MCF 10A (cell line): ENCODE measurements at regions not wholly inside any gene's neighbourhood (a gene's known extent, or its start where the extent isn't known, plus 50 kb on each side); places are given as distances from the start of the nearest gene placed in this dataset.

ENCODE experiments used
- BruUV-seq: library from RNA; stranded (reverse); fragments of 400-500 nt; replicated peaks from 2 replicates; lab custom pipeline; 2021; lab: Mats Ljungman, UMichigan
- CTCF ChIA-PET: fragments of 300-600 bp; sonication (Branson Sonifier 250); formaldehyde crosslinking; extraction: SDS; loops from one replicate; lab custom pipeline; 2021; ENCODE audit warnings: antibody characterized with exemption, inconsistent platforms; lab: Yijun Ruan, JAX
- POLR2A ChIA-PET: fragments of 300-600, 350-650 bp; sonication (Branson Sonifier 250); formaldehyde crosslinking; extraction: SDS; loops from one replicate; lab custom pipeline; 2020; ENCODE audit warnings: antibody characterized with exemption, inconsistent platforms; lab: Yijun Ruan, JAX
- DNase-seq: peaks from one replicate; pipeline ENCODE4 v3.0.0-alpha.2; 2018; ENCODE audit not compliant: unreplicated experiment
- H3K27ac Mint-ChIP-seq: one replicate; pipeline ENCODE4 v1.8.0; 2022; ENCODE audit warnings: mild to moderate bottlenecking, low read depth, mixed read lengths; ENCODE audit not compliant: unreplicated experiment
- H3K27me3 Mint-ChIP-seq: one replicate; pipeline ENCODE4 v1.8.0; 2022; ENCODE audit warnings: mixed read lengths; ENCODE audit not compliant: insufficient read depth, unreplicated experiment
- H3K36me3 Mint-ChIP-seq: one replicate; pipeline ENCODE4 v1.8.0; 2022; ENCODE audit warnings: mild to moderate bottlenecking, moderate library complexity, mixed read lengths; ENCODE audit not compliant: insufficient read depth, unreplicated experiment
- H3K4me1 Mint-ChIP-seq: one replicate; pipeline ENCODE4 v1.8.0; 2022; ENCODE audit warnings: mixed read lengths; ENCODE audit not compliant: insufficient read depth, unreplicated experiment
- H3K4me3 Mint-ChIP-seq: one replicate; pipeline ENCODE4 v1.8.0; 2022; ENCODE audit warnings: mild to moderate bottlenecking, moderate library complexity, mixed read lengths; ENCODE audit not compliant: unreplicated experiment
- H3K9me3 Mint-ChIP-seq: one replicate; pipeline ENCODE4 v1.8.0; 2022; ENCODE audit warnings: mixed read lengths; ENCODE audit not compliant: unreplicated experiment
- CTCF ChIP-seq: fragments of 200-600 bp; IDR thresholded peaks from one replicate; pipeline ENCODE4 v1.8.0; 2022; ENCODE audit warnings: antibody characterized with exemption, mild to moderate bottlenecking; ENCODE audit not compliant: unreplicated experiment
- intact Hi-C: fragments of 100-400 bp; cut with micrococcal nuclease; formaldehyde crosslinking; loops from 2 replicates; pipeline ENCODE4 v1.14.1; 2022

- peak overlapping the region; percentile 98 for H3K27ac Mint-ChIP-seq
- peak; percentile 93 for DNase-seq
- intact Hi-C loops: no loop called here
- H3K27me3 Mint-ChIP-seq: no peaks in the 10 kb centered on the region
- CTCF ChIA-PET: interaction anchor here (0.5 to 1.5 kb wide), 10 partner anchors 10 to 588 kb away, joined by 3 to 8 read pairs (median 3); no protein-coding TSS in a partner anchor
- no peaks in the 10 kb centered on the region for H3K9me3 Mint-ChIP-seq
- H3K36me3 Mint-ChIP-seq: no peaks in the 10 kb centered on the region
- BruUV-seq: TSS peak; percentile 71
- POLR2A ChIA-PET: interaction anchor here (0.5 to 4.0 kb wide), 54 partner anchors 9 to 377 kb away, joined by 3 to 55 read pairs (median 5); partner anchors contain the start of gene PARK7
- H3K4me3 Mint-ChIP-seq: peak overlapping the region; percentile 59
- peaks cover 38% of the 10 kb centered on the region for H3K4me1 Mint-ChIP-seq
- TF ChIP-seq CTCF: no peak
Measured at GRCh38 chr1:8259498-8260290, 58.2 kb upstream of the SLC45A1 start.

- Mint-ChIP-seq H3K4me3 (peak overlapping the region; percentile 55), H3K27ac (peak overlapping the region; percentile 93)
- peak; percentile 91 for DNase-seq
Measured at GRCh38 chr1:8257621-8258020, 60.3 kb upstream of the SLC45A1 start.

GRCh38 chr1:8256321-8256720, 61.6 kb upstream of the SLC45A1 start:
- H3K27me3 Mint-ChIP-seq: no peaks in the 10 kb centered on the region
- ChIA-PET CTCF (interaction anchor here (0.6 kb wide), 1 partner anchor 18 kb away, joined by 3 read pairs; no protein-coding TSS in a partner anchor), POLR2A (no interaction called here)
- no peaks in the 10 kb centered on the region for H3K36me3 Mint-ChIP-seq
- intact Hi-C loops: no loop called here
- H3K27ac Mint-ChIP-seq: no peak overlapping the region
- H3K4me3 Mint-ChIP-seq: peak overlapping the region; percentile 47
- H3K4me1 Mint-ChIP-seq: peaks cover 32% of the 10 kb centered on the region
- no peaks in the 10 kb centered on the region for H3K9me3 Mint-ChIP-seq
- no peak for TF ChIP-seq CTCF
- no TSS peak for BruUV-seq
- DNase-seq: no peak

More at GRCh38 chr1:8257621-8258020, 60.3 kb upstream of the SLC45A1 start:
- H3K27me3 Mint-ChIP-seq: no peaks in the 10 kb centered on the region
- no peak for TF ChIP-seq CTCF
- no peaks in the 10 kb centered on the region for H3K36me3 Mint-ChIP-seq
- ChIA-PET CTCF (interaction anchor here (0.6 to 1.2 kb wide), 5 partner anchors 9 to 242 kb away, joined by 3 to 4 read pairs (median 3); no protein-coding TSS in a partner anchor), POLR2A (interaction anchor here (1.3 to 4.0 kb wide), 5 partner anchors 9 to 240 kb away, joined by 3 to 55 read pairs (median 10); no protein-coding TSS in a partner anchor)
- H3K9me3 Mint-ChIP-seq: no peaks in the 10 kb centered on the region
- intact Hi-C loops: no loop called here
- no TSS peak for BruUV-seq
- H3K4me1 Mint-ChIP-seq: peaks cover 32% of the 10 kb centered on the region

GRCh38 chr1:8255712-8256111, 62.2 kb upstream of the SLC45A1 start:
- no peak for DNase-seq
- POLR2A ChIA-PET: interaction anchor here (0.6 to 0.7 kb wide), 2 partner anchors 103 to 104 kb away, joined by 3 read pairs; no protein-coding TSS in a partner anchor
- Mint-ChIP-seq H3K27me3 (no peaks in the 10 kb centered on the region), H3K4me1 (peaks cover 32% of the 10 kb centered on the region), H3K36me3 (no peaks in the 10 kb centered on the region), H3K4me3 (no peak overlapping the region), H3K9me3 (no peaks in the 10 kb centered on the region), H3K27ac (no peak overlapping the region)
- intact Hi-C loops: no loop called here
- CTCF ChIA-PET: no interaction called here
- no peak for TF ChIP-seq CTCF
- no TSS peak for BruUV-seq
